HG03135 (cell line): ENCODE measurements at regions not wholly inside any gene's neighbourhood (a gene's known extent, or its start where the extent isn't known, plus 50 kb on each side); places are given as distances from the start of the nearest gene placed in this dataset.

ENCODE experiments used
- ATAC-seq: cut with Tn5 transposase; IDR thresholded peaks from one replicate; pipeline ENCODE4 v1.9.1; 2021; ENCODE audit warnings: mild to moderate bottlenecking, moderate library complexity; ENCODE audit not compliant: unreplicated experiment

DNA sequence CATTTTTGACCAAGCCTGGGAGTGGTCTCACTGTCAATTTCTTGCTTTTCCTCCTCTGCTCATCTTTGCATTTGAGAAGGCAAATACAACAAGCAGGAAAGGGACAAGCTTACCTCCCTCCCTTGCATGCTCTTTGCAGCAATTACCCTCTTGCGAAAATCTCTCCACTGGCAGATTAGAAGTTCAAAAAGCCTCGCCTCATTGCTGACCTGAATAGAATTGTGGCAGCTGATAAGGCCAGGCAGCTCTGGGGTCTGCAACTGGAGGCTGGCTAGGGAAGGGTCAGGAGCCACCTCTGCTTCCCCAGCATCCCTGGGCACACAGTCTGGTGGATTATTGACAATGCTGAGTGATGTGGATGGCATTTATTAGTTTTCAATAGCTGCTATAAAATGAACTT is 362.3 kb upstream of the KIF2A start:
- ATAC-seq: no peak

DNA sequence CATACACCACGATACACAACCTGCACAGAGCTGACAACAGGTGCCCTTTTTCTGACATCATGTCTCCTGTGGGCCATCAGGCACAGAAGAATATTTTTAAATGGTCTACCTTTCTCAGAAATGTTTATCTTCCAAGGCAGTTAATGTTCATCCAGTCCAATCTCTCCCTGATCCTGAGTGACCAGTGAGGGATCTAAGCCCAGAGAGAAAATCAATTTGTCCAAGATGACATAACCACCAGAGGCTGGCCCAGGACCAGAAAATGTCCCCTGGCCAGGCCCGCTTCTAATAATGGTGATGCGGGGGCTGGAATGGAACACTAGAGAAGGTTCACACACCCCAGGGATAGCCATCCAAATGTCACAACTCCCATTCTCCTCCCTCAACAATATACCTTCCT is 357.9 kb upstream of the KIF2A start:
- no peak for ATAC-seq

DNA sequence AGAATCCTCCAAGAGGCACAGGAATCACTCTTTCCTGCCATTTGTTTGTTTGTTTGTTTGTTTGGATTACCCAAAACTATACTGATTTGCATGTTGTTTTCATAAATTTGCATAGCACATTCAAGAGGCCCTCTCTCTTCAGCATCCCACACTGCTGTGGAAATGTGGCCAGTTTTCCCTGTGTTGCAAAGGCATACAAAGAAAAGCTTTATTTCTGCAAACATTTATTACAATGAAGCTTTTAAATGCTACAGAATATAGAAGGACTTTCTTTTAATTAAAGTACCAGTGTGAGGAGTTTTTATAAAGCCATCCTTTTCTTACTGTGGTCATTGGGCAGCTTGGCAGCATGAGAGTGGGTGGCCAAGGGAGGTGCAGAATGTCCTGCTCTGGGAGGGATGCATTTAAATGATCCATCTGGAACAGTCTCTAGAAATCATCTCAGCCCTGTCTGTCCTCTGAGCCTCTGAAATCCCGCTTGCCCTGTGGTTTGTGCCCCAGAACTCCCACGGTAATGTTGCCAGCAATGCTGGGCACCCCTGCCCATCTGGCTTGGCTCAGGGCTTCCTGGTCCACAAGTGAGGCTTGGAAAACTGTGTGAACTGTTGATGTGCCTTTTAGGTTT is 356.8 kb upstream of the KIF2A start:
- ATAC-seq: no peak

DNA sequence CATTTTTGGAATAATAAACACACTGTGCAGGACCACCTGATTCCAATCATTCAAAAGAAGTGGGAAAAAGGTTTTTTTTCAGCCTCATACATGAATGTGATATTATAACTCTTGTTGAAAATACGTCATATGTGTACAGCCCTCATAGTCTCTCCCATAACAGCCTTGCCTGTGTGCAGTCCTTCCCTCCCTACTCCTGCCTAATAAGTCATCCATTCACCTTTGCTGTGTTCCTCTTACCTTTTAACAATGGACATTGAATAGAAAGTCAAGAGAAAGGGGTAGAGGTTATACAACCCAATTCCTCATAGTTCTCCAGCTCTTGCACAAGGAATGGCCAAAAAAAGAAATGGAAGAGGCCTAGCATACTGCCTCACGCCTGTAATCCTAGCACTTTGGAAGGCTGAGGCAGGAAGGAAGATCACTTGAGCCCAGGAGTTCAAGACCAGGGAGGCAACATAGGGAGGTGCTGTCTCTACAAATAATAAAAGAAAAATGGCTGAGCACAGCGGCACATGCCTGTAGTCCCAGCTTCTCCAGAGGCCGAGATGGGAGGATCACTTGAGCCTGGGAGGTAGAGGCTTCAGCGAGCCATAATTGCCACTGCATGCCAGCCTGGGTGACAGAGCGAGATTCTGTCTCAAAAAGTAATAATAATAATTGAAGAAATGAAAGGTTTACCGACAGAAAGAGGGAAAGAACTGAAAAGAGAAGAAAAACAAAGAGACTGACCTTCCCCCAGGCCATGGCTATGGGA is 356.1 kb upstream of the KIF2A start:
- no peak for ATAC-seq

DNA sequence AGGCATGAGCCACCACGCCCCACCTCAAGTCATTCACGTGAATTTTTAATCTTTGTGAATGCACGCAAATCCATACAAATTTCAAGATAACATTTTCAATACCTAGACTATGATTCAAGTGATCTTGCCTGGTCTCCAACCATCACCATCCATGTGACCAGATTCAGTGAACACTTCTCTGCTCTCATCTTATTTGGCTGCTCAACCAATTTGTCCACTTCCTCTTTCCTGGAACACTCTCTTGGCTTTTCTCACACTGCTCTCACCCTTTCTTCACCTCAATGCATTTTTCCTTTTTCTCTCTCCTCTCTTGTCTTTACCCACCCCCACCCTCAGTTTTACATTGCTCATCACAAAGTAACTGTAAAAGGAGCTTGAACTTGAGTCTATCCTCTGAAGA is 354.7 kb upstream of the KIF2A start:
- no peak for ATAC-seq

DNA sequence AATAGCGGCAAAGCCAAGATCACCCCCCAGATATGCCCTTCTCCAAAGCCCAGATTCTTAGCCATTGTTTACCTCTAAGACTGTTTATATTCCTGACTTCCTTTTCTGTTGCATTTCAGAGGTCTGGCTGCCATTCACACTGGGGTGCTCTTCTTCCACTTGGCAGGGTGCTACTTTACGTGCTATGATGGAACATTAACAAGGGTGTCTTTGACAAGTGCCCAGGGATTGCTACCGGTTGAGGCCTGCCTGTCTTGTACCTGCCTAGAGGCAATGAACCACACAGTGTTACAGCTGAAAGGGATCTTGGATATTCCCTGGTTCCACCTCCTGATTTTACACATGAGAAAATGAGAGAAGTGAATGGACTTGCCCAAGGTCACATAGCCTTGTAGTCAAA is 352.1 kb upstream of the KIF2A start:
- no peak for ATAC-seq

DNA sequence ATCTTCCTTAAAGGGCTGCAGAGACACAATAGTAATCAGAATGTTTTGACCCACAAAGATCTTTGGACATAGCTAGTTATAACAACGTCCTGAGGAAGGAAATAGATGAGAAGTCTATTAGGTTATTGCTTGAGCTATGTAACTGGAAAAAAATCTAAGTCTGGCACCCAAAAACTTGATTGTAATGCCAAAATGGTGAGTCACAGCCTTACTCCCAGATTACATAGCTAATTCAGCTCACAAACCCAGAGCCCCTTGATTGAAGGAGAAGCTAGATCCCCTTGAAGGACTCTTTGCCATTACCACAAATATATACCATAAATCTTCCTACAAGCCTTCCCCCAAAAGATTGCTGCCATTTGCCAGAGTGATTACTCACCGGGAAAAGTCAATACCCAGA is 341.8 kb upstream of the KIF2A start:
- no peak for ATAC-seq

DNA sequence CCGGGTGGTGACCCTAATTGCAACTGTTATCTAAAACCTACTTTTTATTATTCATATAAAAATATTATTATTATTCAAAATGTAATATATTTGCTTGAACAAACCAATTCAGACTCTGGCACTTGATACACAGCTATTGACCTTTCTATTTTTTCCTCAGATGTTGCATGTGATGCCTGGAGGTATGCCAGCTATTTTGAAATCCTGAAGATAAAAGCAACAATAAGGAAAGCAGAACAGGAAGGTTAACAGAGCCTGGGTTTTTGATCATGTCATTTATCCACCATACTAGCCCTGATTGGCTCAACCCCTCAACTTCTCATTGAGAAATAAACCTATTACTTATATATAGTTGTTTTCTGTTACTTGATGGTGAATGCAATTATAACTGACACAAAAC is 340.9 kb upstream of the KIF2A start:
- no peak for ATAC-seq

DNA sequence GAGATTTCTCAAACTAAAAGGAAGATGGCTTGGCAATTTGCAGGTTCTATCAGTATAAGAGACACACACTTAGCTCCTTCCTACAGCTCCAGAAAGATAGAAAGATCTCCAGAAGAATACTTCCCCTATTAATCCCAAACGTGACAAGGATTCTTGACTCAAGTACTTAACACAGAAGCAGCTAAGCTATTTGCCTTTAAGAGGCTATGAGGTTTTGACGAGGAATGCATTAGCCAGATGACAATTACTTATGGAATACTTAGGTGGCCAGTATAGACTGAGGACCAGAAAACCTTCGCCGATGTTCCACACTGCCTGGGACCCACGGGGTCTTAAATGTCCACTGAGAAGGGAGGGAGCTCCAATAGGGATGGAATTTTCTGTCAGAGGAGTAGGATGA is 340.5 kb upstream of the KIF2A start:
- no peak for ATAC-seq

DNA sequence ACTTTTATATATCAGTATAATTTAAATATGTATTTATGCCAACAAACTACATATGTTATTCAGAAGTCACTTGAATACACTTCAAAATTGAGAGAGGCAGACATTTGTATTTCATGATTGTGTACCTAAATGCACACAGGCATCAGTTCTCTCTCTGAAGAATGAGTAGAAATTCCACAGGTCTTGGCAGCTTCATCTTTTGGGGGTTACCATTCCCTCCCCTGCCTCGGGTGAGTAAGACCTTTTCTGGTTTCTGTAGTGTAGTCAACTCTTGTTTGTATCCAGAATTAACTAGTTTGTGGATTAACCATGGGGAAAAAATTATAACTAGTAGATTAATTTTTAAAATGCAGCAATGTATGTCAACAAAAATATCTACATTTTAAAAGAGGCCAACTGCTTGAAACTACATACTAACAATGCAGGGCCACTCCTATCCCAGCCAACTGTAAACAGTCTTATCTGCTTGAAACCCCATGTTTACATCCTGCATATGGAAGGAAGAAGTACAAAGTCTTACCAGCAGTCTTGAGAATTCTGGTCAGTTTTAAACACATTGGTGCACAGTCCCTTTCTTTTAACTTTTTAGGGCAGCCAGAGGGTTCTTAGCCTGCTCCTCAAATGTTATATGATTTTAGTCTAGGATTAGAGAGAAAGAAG is 339.6 kb upstream of the KIF2A start:
- no peak for ATAC-seq

DNA sequence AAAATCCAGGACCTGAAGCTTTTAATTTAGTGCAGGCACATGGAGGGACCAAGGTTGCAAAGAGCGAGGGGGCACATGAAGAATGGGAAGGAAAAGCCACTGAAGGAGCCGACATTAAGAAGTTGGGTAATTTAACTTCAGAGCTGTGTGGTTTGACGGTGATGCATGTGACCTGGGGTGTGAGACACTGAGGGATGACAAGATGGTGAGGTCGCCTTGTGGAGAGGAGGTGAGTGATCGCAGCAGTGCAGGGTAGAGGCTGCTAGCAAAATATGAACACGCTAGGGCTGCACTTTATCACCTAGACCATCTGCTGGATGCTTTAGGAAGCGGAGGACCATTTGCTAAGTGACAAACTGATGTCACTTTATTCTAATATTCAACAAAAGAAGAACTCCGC is 339.0 kb upstream of the KIF2A start:
- no peak for ATAC-seq

DNA sequence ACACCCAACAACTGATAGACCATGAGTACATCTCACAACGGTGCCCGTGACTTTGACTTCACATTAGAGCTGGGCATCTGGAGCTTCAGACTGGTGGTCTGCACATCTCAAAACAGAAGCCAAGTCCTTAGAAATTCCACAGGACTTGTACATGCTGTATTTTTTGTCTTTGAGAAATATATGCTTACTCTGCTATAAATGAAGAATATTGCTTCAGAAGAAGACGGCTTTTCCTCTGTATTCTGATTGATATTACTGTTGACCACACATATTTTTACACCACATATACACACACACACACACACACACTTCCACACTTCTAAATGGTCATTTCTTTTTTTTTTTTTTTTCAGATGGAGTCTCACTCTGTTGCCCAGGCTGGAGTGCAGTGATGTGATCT is 338.3 kb upstream of the KIF2A start:
- no peak for ATAC-seq

DNA sequence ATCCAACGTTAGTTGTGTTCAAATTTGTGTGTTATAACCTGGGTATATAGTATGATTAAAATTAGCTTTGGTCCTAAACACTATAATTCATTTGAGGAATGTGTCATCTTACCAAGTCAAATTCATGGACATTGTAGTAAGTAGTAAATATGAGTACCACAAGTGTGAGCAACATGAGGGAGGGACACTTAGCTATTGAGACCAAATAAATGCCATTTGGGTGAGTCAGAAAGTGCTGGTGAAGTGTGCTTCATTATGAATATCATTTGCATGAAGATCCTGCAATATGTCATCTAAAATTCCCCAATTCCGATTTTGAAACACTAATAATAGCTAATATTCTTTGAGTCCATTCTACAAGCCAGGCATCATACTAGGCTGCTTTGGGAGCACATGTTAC is 336.7 kb upstream of the KIF2A start:
- no peak for ATAC-seq

DNA sequence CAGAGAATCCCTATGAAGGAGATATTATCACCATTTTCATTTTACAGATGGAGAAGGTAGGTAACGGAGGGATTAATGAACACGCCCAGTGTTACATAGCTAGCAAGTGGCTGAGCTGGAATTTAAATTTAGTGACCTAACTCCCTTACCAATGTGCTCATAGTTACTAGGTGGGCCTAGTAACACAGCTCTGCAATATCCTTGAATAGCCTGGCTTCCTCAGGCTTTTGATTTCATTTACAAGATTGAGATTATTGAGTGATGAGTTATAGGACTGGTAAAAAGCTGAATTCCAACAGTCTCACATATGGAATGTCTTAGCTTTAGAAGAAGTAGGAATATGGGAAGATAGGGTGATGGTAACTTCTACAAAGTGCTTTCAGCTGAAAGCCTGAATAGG is 336.3 kb upstream of the KIF2A start:
- no peak for ATAC-seq

DNA sequence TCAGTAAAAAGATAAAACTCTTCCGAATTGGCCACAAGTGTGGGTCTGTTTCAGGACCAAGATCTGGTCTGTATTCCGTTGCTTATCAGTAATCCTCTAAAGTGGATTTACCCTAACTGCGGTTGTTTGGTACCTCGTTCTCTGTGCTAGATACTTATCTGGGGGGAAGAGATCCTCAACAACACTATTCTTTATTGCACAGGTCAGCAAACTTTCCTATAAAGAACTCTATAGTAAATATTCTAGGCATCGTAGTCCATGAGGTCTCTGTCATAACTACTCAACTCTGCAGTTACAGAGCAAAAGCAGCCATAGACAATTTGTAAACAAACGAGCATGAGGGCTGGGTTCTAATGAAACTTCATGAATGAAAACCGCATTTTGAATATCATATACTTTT is 335.8 kb upstream of the KIF2A start:
- ATAC-seq: no peak

DNA sequence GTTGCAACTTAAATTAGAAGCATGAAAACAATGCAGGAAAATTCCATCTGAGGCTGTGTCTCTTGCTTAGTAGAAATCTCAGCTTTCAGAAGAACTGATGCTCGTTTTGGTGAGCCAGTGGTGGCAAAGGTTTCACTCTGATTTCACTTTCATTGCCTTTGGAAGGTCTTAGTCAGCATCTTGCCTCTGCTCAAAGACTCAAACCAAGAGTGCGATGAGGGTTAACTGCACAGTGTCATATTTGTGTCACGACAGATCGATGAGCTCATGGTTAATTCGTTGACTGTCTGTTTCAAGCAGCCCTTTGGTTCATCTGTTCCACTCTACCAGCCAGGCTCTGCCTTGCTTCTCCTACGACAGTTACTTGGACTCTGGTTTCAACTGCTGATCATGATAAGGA is 331.3 kb upstream of the KIF2A start:
- ATAC-seq: peak; percentile 73

DNA sequence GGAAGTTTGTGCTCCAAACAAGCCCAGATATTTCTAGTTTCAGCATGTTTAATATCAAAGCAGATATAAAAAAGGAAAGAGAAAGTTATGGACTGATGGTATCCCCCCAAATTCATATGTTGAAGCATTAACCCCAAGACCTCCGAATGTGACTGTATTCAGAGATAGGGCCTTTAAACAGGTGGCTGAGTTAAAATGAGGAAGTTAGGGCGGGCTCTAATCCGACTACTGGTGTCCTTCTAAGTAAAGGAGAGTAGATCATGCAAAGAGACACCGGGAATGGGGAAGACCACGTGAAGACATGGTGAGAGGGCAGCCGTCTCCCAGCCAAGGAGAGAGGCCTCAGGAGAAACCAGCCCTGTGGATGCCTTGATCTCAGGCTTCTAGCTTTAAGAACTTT is 324.1 kb upstream of the KIF2A start:
- no peak for ATAC-seq

DNA sequence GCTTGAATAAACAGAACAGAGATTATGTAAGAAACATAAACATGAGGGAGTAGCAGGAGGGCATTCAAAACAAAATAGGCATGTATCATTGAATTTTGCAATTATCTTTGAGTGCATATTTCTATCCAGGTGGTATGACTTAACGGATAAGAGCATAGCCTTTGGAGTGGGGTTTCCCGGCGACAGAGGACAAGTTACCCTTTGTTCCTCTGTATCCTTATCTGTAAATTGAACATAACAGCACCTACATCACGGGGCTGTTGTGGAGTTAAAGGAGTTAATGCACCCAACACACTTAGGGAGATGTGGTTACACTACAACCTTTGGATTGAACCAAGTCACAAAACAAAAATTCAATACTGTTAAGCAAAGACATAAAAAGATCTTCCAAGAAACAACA is 314.6 kb upstream of the KIF2A start:
- no peak for ATAC-seq

DNA sequence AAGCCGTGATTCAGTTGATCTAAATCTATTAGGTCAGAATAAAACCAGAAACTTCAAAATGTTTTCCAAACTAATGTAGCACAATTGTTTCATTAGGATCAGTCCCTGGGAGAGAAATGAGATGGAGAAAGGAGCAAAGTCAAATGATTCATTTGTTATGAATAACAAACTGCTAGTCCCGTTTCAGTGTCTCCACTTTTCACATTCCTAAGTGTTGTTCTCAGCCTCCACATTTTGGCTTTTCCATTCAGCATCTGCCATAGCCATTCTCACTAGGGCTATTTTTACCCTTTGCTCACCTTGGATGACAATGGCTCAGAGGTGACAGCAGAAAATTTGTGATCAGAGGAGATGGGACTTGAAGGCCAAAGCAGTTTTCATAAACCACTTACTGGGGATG is 314.1 kb upstream of the KIF2A start:
- no peak for ATAC-seq

DNA sequence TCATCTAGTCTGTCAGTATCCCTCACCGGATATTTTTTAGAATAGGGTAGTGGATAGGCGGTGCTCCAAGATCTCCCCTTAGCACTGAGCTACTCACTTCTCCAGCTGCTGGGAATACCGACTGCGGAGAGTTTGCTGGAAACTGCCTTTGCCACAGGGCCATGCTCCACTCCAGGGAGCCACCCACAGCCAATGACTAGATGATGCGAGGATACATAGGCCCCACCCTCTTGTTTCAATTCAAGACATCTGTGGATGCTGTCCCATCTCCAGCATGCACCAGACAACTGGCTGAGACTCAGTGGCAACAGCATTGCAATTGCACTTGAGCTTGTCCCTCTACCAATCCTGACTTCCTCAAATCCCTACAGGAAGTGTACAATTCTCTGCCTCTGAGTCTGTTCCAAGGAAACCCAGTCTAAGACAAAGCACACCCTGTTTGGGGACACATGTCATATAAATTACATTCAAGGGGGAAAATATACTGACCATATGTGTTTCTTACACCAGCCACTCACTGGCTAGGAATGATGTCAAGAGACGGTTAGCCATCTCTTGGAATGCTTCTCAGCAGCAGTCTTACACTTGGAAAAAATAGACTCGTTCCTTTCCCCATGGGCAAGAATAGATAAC is 312.6 kb upstream of the KIF2A start:
- no peak for ATAC-seq

DNA sequence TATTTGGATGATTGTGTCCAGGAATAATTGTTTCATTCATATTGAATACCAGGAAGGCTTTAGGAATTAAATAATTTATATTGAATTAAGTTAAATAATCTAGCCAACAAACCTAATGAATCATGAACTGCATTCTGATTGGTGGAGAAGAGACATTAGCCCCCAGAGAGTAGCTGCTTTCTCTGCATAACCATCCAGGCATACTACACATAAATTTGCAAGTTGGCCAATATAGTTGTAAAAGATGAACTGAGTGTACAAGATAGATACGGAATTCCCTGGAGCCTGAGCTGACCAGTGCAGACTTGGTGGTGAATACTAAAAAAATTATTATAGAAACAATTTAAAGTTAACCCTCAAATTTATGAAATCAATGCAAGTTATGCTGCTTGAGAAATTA is 311.8 kb upstream of the KIF2A start:
- no peak for ATAC-seq

DNA sequence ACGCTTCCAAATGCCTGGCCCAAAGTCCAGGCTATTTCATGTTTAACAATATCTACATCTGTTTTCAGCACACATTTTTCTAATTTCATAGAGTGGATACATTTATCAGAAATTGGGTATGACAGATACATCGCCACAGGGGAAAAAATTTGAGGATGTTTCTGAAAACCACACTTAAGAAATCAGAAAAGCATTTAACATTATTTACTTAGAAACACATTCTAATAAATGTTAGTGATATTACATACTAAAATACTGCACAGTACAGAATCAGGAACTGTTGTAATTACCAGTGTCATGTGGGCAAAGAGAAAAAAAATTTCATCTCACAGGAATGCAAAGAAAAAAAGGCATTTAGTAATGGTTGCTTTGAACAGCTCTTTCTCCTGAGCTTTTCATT is 310.5 kb upstream of the KIF2A start:
- ATAC-seq: no peak
